Esophagus muscularis mucosa (tissue), 4 donors: ENCODE measurements at regions not wholly inside any gene's neighbourhood (a gene's known extent, or its start where the extent isn't known, plus 50 kb on each side); places are given as distances from the start of the nearest gene placed in this dataset.
A peak's percentile ranks its signal among the peaks of the same experiment; 100 is the strongest.

Experiments used
- DNase-seq: peaks from one replicate; pipeline ENCODE4 v3.0.0-alpha.2; 2017; ENCODE audit errors: extremely low spot score
- H3K27ac ChIP-seq, 4 donors: fragments of 200-600 bp; sonication (generic); replicated peaks in 1 of 4; 1 replicate in 3 of 4; 2 replicates in 1 of 4; pipeline ENCODE4 v1.5.1; 2016 to 2019; ENCODE audit warnings: mild to moderate bottlenecking in 1 of 4
- H3K27me3 ChIP-seq, 4 donors: fragments of 200-600 bp; sonication (generic); one replicate each; pipeline versions ENCODE4 v1.5.1 to v1.6.0; 2016 to 2019
- H3K36me3 ChIP-seq, 4 donors: fragments of 200-600 bp; sonication (generic); one replicate each; pipeline ENCODE4 v1.5.1; 2016 to 2019
- H3K4me1 ChIP-seq, 4 donors: fragments of 200-600 bp; sonication (generic); one replicate each; pipeline ENCODE4 v1.5.1; 2016 to 2019
- H3K4me3 ChIP-seq, 4 donors: fragments of 200-600 bp; sonication (generic); 1 replicate in 2 of 4; 2 replicates in 2 of 4; pipeline ENCODE4 v1.5.1; 2016 to 2019; ENCODE audit warnings: mild to moderate bottlenecking in 4 of 4, moderate library complexity in 1 of 4
- H3K9me3 ChIP-seq, 4 donors: fragments of 200-600 bp; sonication (generic); 1 replicate in 3 of 4; 2 replicates in 1 of 4; pipeline ENCODE4 v1.5.1; 2016 to 2019
- CTCF ChIP-seq, 3 experiments: fragments of 200-600 bp in 2 of 3; fragments of 450-650 bp in 1 of 3; sonication (generic) in 2 of 3; IDR thresholded peaks; one replicate each; pipeline ENCODE4 v1.5.1; 2017 to 2019; ENCODE audit warnings: antibody characterized with exemption in 3 of 3, mild to moderate bottlenecking in 2 of 3, moderate library complexity in 1 of 3
- EP300 ChIP-seq: sonication (generic); formaldehyde crosslinking; IDR thresholded peaks from one replicate; pipeline ENCODE4 v1.6.1; 2017; ENCODE audit warnings: antibody characterized with exemption
- POLR2A ChIP-seq: fragments of 450-650 bp; IDR thresholded peaks from one replicate; pipeline ENCODE4 v1.6.1; 2017; ENCODE audit warnings: antibody characterized with exemption, moderate library complexity, mild to moderate bottlenecking, low read depth
- POLR2AphosphoS5 ChIP-seq, 2 donors: sonication (generic); formaldehyde crosslinking; IDR thresholded peaks; one replicate each; pipeline ENCODE4 v1.6.1; 2017; ENCODE audit warnings: antibody characterized with exemption in 2 of 2
- WGBS: methylation state at CpG from one replicate; pipeline ENCODE4 v1.1.5; 2018; 5-methylcytosine and 5-hydroxymethylcytosine counted together
- intact Hi-C: fragments of 100-400 bp; cut with DNase I; formaldehyde crosslinking; loops from one replicate; pipeline ENCODE4 v1.15.1; 2023

- no peak for TF ChIP-seq CTCF (IDR thresholded peaks at IDR 0.05)
- no peak for TF ChIP-seq EP300
- no peak for TF ChIP-seq POLR2A
- TF ChIP-seq POLR2AphosphoS5 (IDR thresholded peaks at IDR 0.05), result no peak
- Histone ChIP-seq H3K27me3 (no peaks in the 10 kb centered on the region), H3K4me3 (no peak overlapping the region), H3K4me1 (no peaks in the 10 kb centered on the region), H3K9me3 (no peaks in the 10 kb centered on the region), H3K36me3 (no peaks in the 10 kb centered on the region), H3K27ac (peak overlapping the region in 1 of 4 donors; percentile 20)
- intact Hi-C loops, result no loop called here
- WGBS, result 96% methylated on average over 2 of the region's 2 CpGs
- DNase-seq, result no peak
These were observed 440.6 kb upstream of the PAPPA start for GRCh38 chr9:115712981-115713380.

GRCh38 chr9:115715666-115716065 lies 437.9 kb upstream of the PAPPA start:
- intact Hi-C loops, result no loop called here
- no peaks in the 10 kb centered on the region for H3K27me3 ChIP-seq
- WGBS, result 78% methylated on average over 2 of the region's 2 CpGs
- TF ChIP-seq EP300, result no peak
- no peak for TF ChIP-seq POLR2AphosphoS5 (IDR thresholded peaks at IDR 0.05)
- TF ChIP-seq CTCF (IDR thresholded peaks at IDR 0.05), result no peak
- TF ChIP-seq POLR2A, result no peak
- H3K4me3 ChIP-seq, result no peak overlapping the region
- no peaks in the 10 kb centered on the region for H3K4me1 ChIP-seq
- no peaks in the 10 kb centered on the region for H3K9me3 ChIP-seq
- no peaks in the 10 kb centered on the region for H3K36me3 ChIP-seq
- no peak overlapping the region for H3K27ac ChIP-seq
- DNase-seq, result no peak

- H3K27me3 ChIP-seq, result no peaks in the 10 kb centered on the region
- no peak for DNase-seq
- no peak overlapping the region for H3K4me3 ChIP-seq
- H3K4me1 ChIP-seq, result no peaks in the 10 kb centered on the region
- TF ChIP-seq CTCF (IDR thresholded peaks at IDR 0.05), result no peak
- no peak for TF ChIP-seq POLR2A
- TF ChIP-seq POLR2AphosphoS5 (IDR thresholded peaks at IDR 0.05), result no peak
- TF ChIP-seq EP300, result no peak
- no peaks in the 10 kb centered on the region for H3K9me3 ChIP-seq
- H3K27ac ChIP-seq, result no peak overlapping the region
- intact Hi-C loops, result no loop called here
- H3K36me3 ChIP-seq, result no peaks in the 10 kb centered on the region
These were observed 436.3 kb upstream of the PAPPA start for GRCh38 chr9:115717298-115717697.

- Histone ChIP-seq H3K4me1 (no peaks in the 10 kb centered on the region), H3K27ac (no peak overlapping the region), H3K4me3 (no peak overlapping the region), H3K36me3 (no peaks in the 10 kb centered on the region), H3K9me3 (no peaks in the 10 kb centered on the region), H3K27me3 (no peaks in the 10 kb centered on the region)
- WGBS, result 75% methylated on average over 1 of the region's 1 CpG
- intact Hi-C loops, result no loop called here
- TF ChIP-seq POLR2A, result no peak
- no peak for TF ChIP-seq CTCF (IDR thresholded peaks at IDR 0.05)
- no peak for TF ChIP-seq EP300
- TF ChIP-seq POLR2AphosphoS5 (IDR thresholded peaks at IDR 0.05), result no peak
- DNase-seq, result no peak
These were observed 435.8 kb upstream of the PAPPA start for GRCh38 chr9:115717711-115718173.

GRCh38 chr9:115730396-115730795 lies 423.2 kb upstream of the PAPPA start:
- intact Hi-C loops, result no loop called here
- H3K27me3 ChIP-seq, result no peaks in the 10 kb centered on the region
- 79% methylated on average over 4 of the region's 4 CpGs for WGBS
- peaks cover 0 to 14% (median 2%) of the 10 kb centered on the region in 4 donors for H3K9me3 ChIP-seq
- DNase-seq, result no peak
- H3K36me3 ChIP-seq, result no peaks in the 10 kb centered on the region
- H3K4me1 ChIP-seq, result no peaks in the 10 kb centered on the region
- no peak overlapping the region for H3K27ac ChIP-seq
- no peak overlapping the region for H3K4me3 ChIP-seq
- TF ChIP-seq POLR2A, result no peak
- no peak for TF ChIP-seq EP300
- no peak for TF ChIP-seq POLR2AphosphoS5 (IDR thresholded peaks at IDR 0.05)
- TF ChIP-seq CTCF (IDR thresholded peaks at IDR 0.05), result no peak
